Memory B cell (primary cell): ENCODE measurements at regions not wholly inside any gene's neighbourhood (a gene's known extent, or its start where the extent isn't known, plus 50 kb on each side); places are given as distances from the start of the nearest gene placed in this dataset.

Source experiments
- ATAC-seq: fragments of 150-1000 bp; cut with Tn5 transposase; 2 replicates; pipeline ENCODE4 v1.10.0; 2021; ENCODE audit warnings: low read depth, mild to moderate bottlenecking, moderate library complexity
- DNase-seq, 2 donors: peaks; one replicate each; pipeline ENCODE4 v3.0.0; 2022; ENCODE audit warnings: low spot score in 2 of 2
- H3K27ac Mint-ChIP-seq: one replicate; pipeline ENCODE4 v1.8.0; 2022; ENCODE audit warnings: mild to moderate bottlenecking, moderate library complexity, mixed read lengths
- H3K27me3 Mint-ChIP-seq: one replicate; pipeline ENCODE4 v1.8.0; 2022; ENCODE audit warnings: mixed read lengths
- H3K36me3 Mint-ChIP-seq: one replicate; pipeline ENCODE4 v1.8.0; 2022; ENCODE audit warnings: mild to moderate bottlenecking, mixed read lengths
- H3K4me1 Mint-ChIP-seq: one replicate; pipeline ENCODE4 v1.8.0; 2022; ENCODE audit warnings: mixed read lengths
- H3K4me3 Mint-ChIP-seq: one replicate; pipeline ENCODE4 v1.8.0; 2022; ENCODE audit warnings: mild to moderate bottlenecking, moderate library complexity, mixed read lengths
- H3K9me3 Mint-ChIP-seq: one replicate; pipeline ENCODE4 v1.8.0; 2022; ENCODE audit warnings: mixed read lengths

- DNase-seq (no peak), ATAC-seq (peak; percentile 32)
- no peaks in the 10 kb centered on the region for H3K27me3 Mint-ChIP-seq
- no peaks in the 10 kb centered on the region for H3K9me3 Mint-ChIP-seq
- H3K27ac Mint-ChIP-seq = no peak overlapping the region
- no peak overlapping the region for H3K4me3 Mint-ChIP-seq
- peaks cover 5% of the 10 kb centered on the region for H3K4me1 Mint-ChIP-seq
- no peaks in the 10 kb centered on the region for H3K36me3 Mint-ChIP-seq
Observed at GRCh38 chr6:21375151-21376116, 218.1 kb upstream of the SOX4 start.

GRCh38 chr6:21377356-21377755 lies 216.2 kb upstream of the SOX4 start:
- H3K9me3 Mint-ChIP-seq = no peaks in the 10 kb centered on the region
- H3K27me3 Mint-ChIP-seq = no peaks in the 10 kb centered on the region
- no peak for DNase-seq
- H3K27ac Mint-ChIP-seq = no peak overlapping the region
- no peak for ATAC-seq
- H3K4me1 Mint-ChIP-seq = peaks cover 5% of the 10 kb centered on the region
- no peaks in the 10 kb centered on the region for H3K36me3 Mint-ChIP-seq
- no peak overlapping the region for H3K4me3 Mint-ChIP-seq

DNA sequence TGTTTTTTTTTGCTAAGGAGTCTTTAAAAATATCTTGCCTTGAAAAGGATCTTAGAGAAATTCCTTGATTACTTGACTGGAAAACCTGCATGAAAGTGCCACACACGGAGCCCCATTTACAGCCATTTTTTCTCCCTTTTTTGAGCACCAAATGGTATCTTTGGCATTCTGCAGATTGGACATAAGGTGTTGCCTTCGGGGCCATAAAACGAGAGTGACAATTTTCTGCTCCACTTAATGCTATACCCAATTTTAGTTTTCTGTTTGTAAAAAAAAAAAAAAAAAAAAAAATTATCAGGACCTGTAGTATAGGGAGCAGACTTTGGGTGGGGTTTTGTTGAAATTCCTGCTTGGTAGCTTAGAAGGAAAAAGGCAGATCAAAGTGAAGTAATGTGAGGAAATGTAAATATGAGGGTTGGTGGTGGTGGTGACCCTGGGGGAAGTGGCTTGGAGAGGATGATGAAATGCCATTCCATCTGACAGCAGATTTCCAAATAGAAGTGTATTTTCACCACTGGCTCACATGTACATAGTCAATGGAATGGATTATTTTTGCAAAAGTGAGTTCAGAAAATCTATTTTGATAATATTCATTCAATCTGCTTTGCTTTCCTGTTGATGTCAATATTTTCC lies 212.1 kb upstream of the SOX4 start:
- DNase-seq (no peak), ATAC-seq (no peak)
- Mint-ChIP-seq H3K9me3 (no peaks in the 10 kb centered on the region), H3K36me3 (peaks cover 3% of the 10 kb centered on the region), H3K27me3 (no peaks in the 10 kb centered on the region), H3K27ac (no peak overlapping the region), H3K4me3 (no peak overlapping the region), H3K4me1 (no peaks in the 10 kb centered on the region)

GRCh38 chr6:21382821-21383449 lies 210.6 kb upstream of the SOX4 start:
- Mint-ChIP-seq H3K36me3 (peaks cover 3% of the 10 kb centered on the region), H3K4me3 (no peak overlapping the region), H3K27ac (no peak overlapping the region), H3K4me1 (no peaks in the 10 kb centered on the region), H3K9me3 (no peaks in the 10 kb centered on the region), H3K27me3 (no peaks in the 10 kb centered on the region)
- no peak for ATAC-seq
- DNase-seq = no peak

- ATAC-seq (no peak), DNase-seq (no peak)
- Mint-ChIP-seq H3K4me3 (no peak overlapping the region), H3K27me3 (no peaks in the 10 kb centered on the region), H3K36me3 (peaks cover 3% of the 10 kb centered on the region), H3K27ac (no peak overlapping the region), H3K9me3 (no peaks in the 10 kb centered on the region), H3K4me1 (no peaks in the 10 kb centered on the region)
Observed at GRCh38 chr6:21383450-21384085, 210.0 kb upstream of the SOX4 start.

GRCh38 chr6:21384216-21384615 lies 209.3 kb upstream of the SOX4 start:
- DNase-seq = no peak
- H3K36me3 Mint-ChIP-seq = peaks cover 3% of the 10 kb centered on the region
- H3K27me3 Mint-ChIP-seq = no peaks in the 10 kb centered on the region
- no peaks in the 10 kb centered on the region for H3K9me3 Mint-ChIP-seq
- H3K4me1 Mint-ChIP-seq = no peaks in the 10 kb centered on the region
- no peak for ATAC-seq
- H3K4me3 Mint-ChIP-seq = no peak overlapping the region
- no peak overlapping the region for H3K27ac Mint-ChIP-seq

DNA sequence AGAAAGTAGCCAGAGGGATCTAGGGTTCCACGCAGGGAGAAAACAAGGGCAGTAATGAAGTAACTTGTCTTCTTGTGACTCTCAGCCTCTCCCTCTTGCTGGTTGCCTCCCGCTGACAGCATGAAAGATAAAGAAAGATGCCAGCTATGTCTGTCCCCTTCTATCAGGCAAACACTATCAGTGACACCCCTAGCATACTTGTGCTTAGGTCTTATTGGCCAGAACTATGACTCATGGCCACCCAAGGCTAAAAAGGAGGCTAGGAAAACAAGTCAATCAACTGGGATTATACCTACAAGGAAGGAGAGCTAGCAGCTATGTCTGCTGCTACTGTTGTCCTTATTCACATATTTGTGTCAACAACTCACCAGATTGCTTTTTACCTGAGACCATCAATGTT lies 206.8 kb upstream of the SOX4 start:
- Mint-ChIP-seq H3K4me3 (no peak overlapping the region), H3K9me3 (no peaks in the 10 kb centered on the region), H3K4me1 (no peaks in the 10 kb centered on the region), H3K27ac (no peak overlapping the region), H3K36me3 (peaks cover 3% of the 10 kb centered on the region), H3K27me3 (no peaks in the 10 kb centered on the region)
- DNase-seq (no peak), ATAC-seq (no peak)

- H3K4me3 Mint-ChIP-seq = no peak overlapping the region
- H3K36me3 Mint-ChIP-seq = no peaks in the 10 kb centered on the region
- no peak overlapping the region for H3K27ac Mint-ChIP-seq
- H3K9me3 Mint-ChIP-seq = no peaks in the 10 kb centered on the region
- no peaks in the 10 kb centered on the region for H3K4me1 Mint-ChIP-seq
- ATAC-seq (no peak), DNase-seq (no peak)
- H3K27me3 Mint-ChIP-seq = no peaks in the 10 kb centered on the region
Observed at GRCh38 chr6:21390532-21391213, 202.9 kb upstream of the SOX4 start.

GRCh38 chr6:21392177-21392576 lies 201.4 kb upstream of the SOX4 start:
- Mint-ChIP-seq H3K36me3 (no peaks in the 10 kb centered on the region), H3K4me1 (no peaks in the 10 kb centered on the region), H3K27me3 (no peaks in the 10 kb centered on the region), H3K27ac (no peak overlapping the region), H3K4me3 (no peak overlapping the region), H3K9me3 (no peaks in the 10 kb centered on the region)
- no peak for ATAC-seq
- DNase-seq = no peak

DNA sequence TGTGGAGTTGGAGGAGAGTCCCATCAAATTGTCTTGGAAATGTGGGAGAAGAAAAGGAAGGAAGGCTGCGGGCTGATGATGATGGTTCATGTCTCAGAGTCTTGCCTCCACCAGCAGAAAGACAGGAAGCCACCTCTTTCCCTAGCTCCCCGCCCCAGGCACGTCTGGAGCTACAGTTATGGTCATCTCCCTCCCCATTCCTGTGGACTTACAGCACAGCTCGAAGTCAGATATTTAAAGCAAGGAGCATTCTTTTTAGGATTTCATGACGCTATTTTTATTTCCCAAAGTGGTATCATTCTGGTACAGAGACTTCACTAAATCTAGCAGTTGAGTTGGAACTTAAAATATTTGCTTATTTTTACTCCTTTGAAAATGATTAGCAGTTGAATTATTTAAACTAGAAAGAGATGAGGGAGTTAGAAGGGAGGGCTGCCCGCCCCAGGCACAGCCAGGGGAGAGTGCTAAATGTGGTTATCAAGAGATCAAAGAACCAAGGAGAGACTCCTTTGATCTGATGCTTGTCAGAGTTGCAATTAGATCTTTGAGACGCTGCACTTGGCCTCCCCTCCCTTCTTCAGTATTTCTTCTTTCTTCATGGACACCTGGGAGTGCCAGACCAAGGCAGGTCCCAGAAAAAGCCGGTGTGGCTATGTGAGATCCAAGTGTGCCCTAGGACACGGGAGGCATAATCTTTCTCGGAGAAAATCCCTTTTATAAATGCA lies 199.9 kb upstream of the SOX4 start:
- Mint-ChIP-seq H3K27me3 (no peaks in the 10 kb centered on the region), H3K9me3 (no peaks in the 10 kb centered on the region), H3K36me3 (no peaks in the 10 kb centered on the region), H3K27ac (no peak overlapping the region), H3K4me3 (no peak overlapping the region), H3K4me1 (no peaks in the 10 kb centered on the region)
- DNase-seq (no peak), ATAC-seq (no peak)

DNA sequence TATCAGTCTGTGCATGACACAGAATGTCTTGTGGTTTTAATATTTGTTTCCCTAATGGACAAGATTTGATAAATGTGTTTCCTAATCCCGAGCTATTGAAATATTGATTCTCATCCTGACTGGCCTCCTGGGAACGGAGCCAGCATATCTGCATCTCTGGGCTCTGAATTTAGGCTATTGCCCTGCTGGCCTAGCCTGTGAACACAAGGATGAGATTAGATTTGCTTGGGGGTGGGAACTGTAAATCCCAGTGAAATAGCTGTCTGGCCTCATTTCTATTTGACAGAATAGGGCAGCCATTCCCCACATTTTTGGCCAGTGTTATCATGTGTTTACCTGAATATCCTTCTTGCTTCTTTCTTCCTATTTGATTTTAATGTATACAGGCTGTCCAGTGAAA lies 198.4 kb upstream of the SOX4 start:
- no peak for DNase-seq
- Mint-ChIP-seq H3K4me3 (no peak overlapping the region), H3K9me3 (no peaks in the 10 kb centered on the region), H3K27me3 (peaks cover 2% of the 10 kb centered on the region), H3K27ac (no peak overlapping the region), H3K4me1 (no peaks in the 10 kb centered on the region), H3K36me3 (no peaks in the 10 kb centered on the region)
- ATAC-seq = no peak

DNA sequence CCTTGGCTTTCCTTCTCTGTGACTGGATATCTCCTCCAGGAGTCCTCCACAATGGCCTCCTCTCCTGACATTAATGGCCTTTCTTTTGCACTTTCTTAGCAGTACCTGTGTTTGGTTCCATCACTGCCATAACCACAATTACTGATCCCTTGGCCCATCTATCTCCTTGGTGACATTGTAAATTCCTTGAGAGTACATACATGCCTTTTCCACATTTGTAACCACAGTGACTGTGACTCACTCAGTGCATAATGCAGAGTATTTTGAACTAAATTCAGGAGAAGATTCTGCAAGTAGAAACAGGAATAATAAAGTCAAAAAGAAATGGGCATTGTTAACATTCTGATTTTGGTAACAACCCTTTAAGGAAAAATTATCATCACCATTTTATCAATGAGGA lies 197.2 kb upstream of the SOX4 start:
- Mint-ChIP-seq H3K9me3 (no peaks in the 10 kb centered on the region), H3K27ac (no peak overlapping the region), H3K4me1 (no peaks in the 10 kb centered on the region), H3K27me3 (peaks cover 2% of the 10 kb centered on the region), H3K4me3 (no peak overlapping the region), H3K36me3 (no peaks in the 10 kb centered on the region)
- no peak for ATAC-seq
- no peak for DNase-seq

GRCh38 chr6:21398741-21399325 lies 194.7 kb upstream of the SOX4 start:
- no peak for ATAC-seq

More at GRCh38 chr6:21398741-21399325, 194.7 kb upstream of the SOX4 start:
- Mint-ChIP-seq H3K36me3 (no peaks in the 10 kb centered on the region), H3K27ac (no peak overlapping the region), H3K4me3 (no peak overlapping the region), H3K27me3 (peaks cover 2% of the 10 kb centered on the region), H3K4me1 (no peaks in the 10 kb centered on the region), H3K9me3 (no peaks in the 10 kb centered on the region)
- no peak for DNase-seq
